WTC11 (cell line): ENCODE measurements at regions not wholly inside any gene's neighbourhood (a gene's known extent, or its start where the extent isn't known, plus 50 kb on each side); places are given as distances from the start of the nearest gene placed in this dataset.

Source experiments
- ATAC-seq: fragments of 200-7000 bp; cut with Tn5 transposase; 2 replicates; pipeline ENCODE4 v1.10.0; 2021; ENCODE audit warnings: mild to moderate bottlenecking, moderate library complexity
- CTCF ChIA-PET: fragments of 300-600 bp; sonication (Branson Sonifier 250); formaldehyde crosslinking; loops from one replicate; lab custom pipeline; 2021; ENCODE audit warnings: antibody characterized with exemption; lab: Charles Lee
- POLR2A ChIA-PET: fragments of 350-600 bp; sonication (Branson Sonifier 250); formaldehyde crosslinking; loops from one replicate; lab custom pipeline; 2021; ENCODE audit warnings: antibody characterized with exemption; lab: Charles Lee
- DNase-seq: peaks from one replicate; pipeline ENCODE4 v3.0.0; 2021; ENCODE audit warnings: low spot score
- H3K27ac Mint-ChIP-seq: 2 replicates; pipeline ENCODE4 v1.8.0; 2021; ENCODE audit warnings: mixed read lengths
- H3K27me3 Mint-ChIP-seq: 2 replicates; pipeline ENCODE4 v1.8.0; 2021; ENCODE audit warnings: low read depth, mild to moderate bottlenecking, moderate library complexity, mixed read lengths
- H3K36me3 Mint-ChIP-seq: 2 replicates; pipeline ENCODE4 v1.8.0; 2021; ENCODE audit warnings: mixed read lengths
- H3K4me1 Mint-ChIP-seq: 2 replicates; pipeline ENCODE4 v1.8.0; 2022; ENCODE audit warnings: mixed read lengths
- H3K4me3 Mint-ChIP-seq: 2 replicates; pipeline ENCODE4 v1.8.0; 2021; ENCODE audit warnings: mild to moderate bottlenecking, moderate library complexity, mixed read lengths
- H3K9me3 Mint-ChIP-seq: 2 replicates; pipeline ENCODE4 v1.8.0; 2021; ENCODE audit warnings: mixed read lengths
- ATF1 ChIP-seq: sonication (generic); formaldehyde crosslinking; IDR thresholded peaks from 2 replicates; pipeline ENCODE4 v1.8.1; 2023; ENCODE audit warnings: mild to moderate bottlenecking, moderate library complexity, missing genetic modification reagents
- CBFB ChIP-seq: sonication (generic); formaldehyde crosslinking; IDR thresholded peaks from 2 replicates; pipeline ENCODE4 v1.8.1; 2022; ENCODE audit warnings: mild to moderate bottlenecking, low read depth, missing genetic modification reagents
- CDX4 ChIP-seq: fragments of 250-450 bp; sonication (Bioruptor Pico); IDR thresholded peaks from 2 replicates; pipeline ENCODE4 v1.9.0; 2021; ENCODE audit warnings: moderate library complexity, mild to moderate bottlenecking, inconsistent platforms, borderline replicate concordance
- CREB1 ChIP-seq: sonication (generic); formaldehyde crosslinking; IDR thresholded peaks from 2 replicates; pipeline ENCODE4 v1.8.0; 2023; ENCODE audit warnings: mild to moderate bottlenecking, missing genetic modification reagents
- E2F4 ChIP-seq: sonication (generic); formaldehyde crosslinking; IDR thresholded peaks from 2 replicates; pipeline ENCODE4 v1.8.1; 2022; ENCODE audit warnings: low read depth, mild to moderate bottlenecking, moderate library complexity, missing genetic modification reagents, borderline replicate concordance
- FOXJ3 ChIP-seq: sonication (generic); formaldehyde crosslinking; IDR thresholded peaks from 2 replicates; pipeline ENCODE4 v1.9.0; 2021; ENCODE audit warnings: missing genetic modification reagents, mild to moderate bottlenecking, borderline replicate concordance
- HMGA2 ChIP-seq: fragments of 250-450 bp; sonication (Bioruptor Pico); IDR thresholded peaks from 2 replicates; pipeline ENCODE4 v1.4.0; 2021; ENCODE audit warnings: mild to moderate bottlenecking, moderate library complexity
- NFATC4 ChIP-seq: fragments of 250-450 bp; sonication (Bioruptor Pico); IDR thresholded peaks from 2 replicates; pipeline ENCODE4 v1.9.0; 2021; ENCODE audit warnings: mild to moderate bottlenecking
- NR1H2 ChIP-seq: sonication (generic); formaldehyde crosslinking; IDR thresholded peaks from 2 replicates; pipeline ENCODE4 v1.9.0; 2021; ENCODE audit warnings: mild to moderate bottlenecking, moderate library complexity, missing genetic modification reagents
- STAT6 ChIP-seq: sonication (generic); formaldehyde crosslinking; conservative IDR thresholded peaks from 2 replicates; pipeline ENCODE4 v1.8.1; 2023; ENCODE audit warnings: mild to moderate bottlenecking, low read depth, missing genetic modification reagents, moderate library complexity
- TEAD1 ChIP-seq: sonication (generic); formaldehyde crosslinking; IDR thresholded peaks from 2 replicates; pipeline ENCODE4 v1.8.0; 2022; ENCODE audit warnings: mild to moderate bottlenecking, missing genetic modification reagents
- TP53 ChIP-seq: sonication (generic); formaldehyde crosslinking; IDR thresholded peaks from 2 replicates; pipeline ENCODE4 v1.8.1; 2023; ENCODE audit warnings: mild to moderate bottlenecking, missing genetic modification reagents
- ZBTB21 ChIP-seq: sonication (generic); formaldehyde crosslinking; IDR thresholded peaks from 2 replicates; pipeline ENCODE4 v1.8.1; 2023; ENCODE audit warnings: mild to moderate bottlenecking, missing genetic modification reagents, borderline replicate concordance
- ZNF281 ChIP-seq: sonication (generic); formaldehyde crosslinking; IDR thresholded peaks from 2 replicates; pipeline ENCODE4 v1.8.0; 2023; ENCODE audit warnings: mild to moderate bottlenecking, missing genetic modification reagents
- ZNF423 ChIP-seq: fragments of 250-450 bp; sonication (Bioruptor Pico); IDR thresholded peaks from 2 replicates; pipeline ENCODE4 v2.1.2; 2022; ENCODE audit warnings: mild to moderate bottlenecking, moderate library complexity
- ZNF425 ChIP-seq: fragments of 250-450 bp; sonication (Bioruptor Pico); conservative IDR thresholded peaks from 2 replicates; pipeline ENCODE4 v1.9.0; 2021; ENCODE audit warnings: mild to moderate bottlenecking
- ZNF671 ChIP-seq: fragments of 250-450 bp; sonication (Bioruptor Pico); IDR thresholded peaks from 2 replicates; pipeline ENCODE4 v1.8.0; 2021; ENCODE audit warnings: mild to moderate bottlenecking
- TF ChIP-seq, protein P1 (sequence below): sonication (generic); formaldehyde crosslinking; IDR thresholded peaks from 2 replicates; pipeline ENCODE4 v1.8.0; 2023; ENCODE audit warnings: missing genetic modification reagents, mild to moderate bottlenecking, borderline replicate concordance
- TF ChIP-seq, protein P2 (sequence below): sonication (generic); formaldehyde crosslinking; IDR thresholded peaks from 2 replicates; pipeline ENCODE4 v1.8.1; 2022; ENCODE audit warnings: low read depth, missing genetic modification reagents, borderline replicate concordance
- TF ChIP-seq, protein P3 (sequence below): sonication (generic); formaldehyde crosslinking; conservative IDR thresholded peaks from 2 replicates; pipeline ENCODE4 v1.8.1; 2022; ENCODE audit warnings: mild to moderate bottlenecking, missing genetic modification reagents

DNA sequence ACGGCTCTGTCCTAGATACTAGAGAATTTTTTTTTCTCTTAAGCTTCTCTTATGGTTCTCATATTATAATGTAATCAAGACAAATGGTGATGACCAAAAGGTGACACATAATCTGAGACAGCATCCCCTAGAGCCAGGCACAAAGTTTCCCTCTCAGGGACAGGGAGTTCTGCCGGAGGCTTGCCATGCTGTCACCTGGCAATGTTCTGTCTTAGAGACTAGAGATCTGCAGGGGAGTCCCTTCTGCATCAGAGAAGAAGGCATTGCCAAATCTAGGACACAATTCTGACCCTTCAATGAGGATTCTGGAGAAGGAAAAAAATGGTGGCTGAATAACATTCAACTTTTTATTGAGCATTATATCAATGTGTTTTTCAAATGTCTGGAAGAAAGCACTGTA is 261.2 kb upstream of the TRPC7 start (continued):
- TF ChIP-seq, protein P1, sequence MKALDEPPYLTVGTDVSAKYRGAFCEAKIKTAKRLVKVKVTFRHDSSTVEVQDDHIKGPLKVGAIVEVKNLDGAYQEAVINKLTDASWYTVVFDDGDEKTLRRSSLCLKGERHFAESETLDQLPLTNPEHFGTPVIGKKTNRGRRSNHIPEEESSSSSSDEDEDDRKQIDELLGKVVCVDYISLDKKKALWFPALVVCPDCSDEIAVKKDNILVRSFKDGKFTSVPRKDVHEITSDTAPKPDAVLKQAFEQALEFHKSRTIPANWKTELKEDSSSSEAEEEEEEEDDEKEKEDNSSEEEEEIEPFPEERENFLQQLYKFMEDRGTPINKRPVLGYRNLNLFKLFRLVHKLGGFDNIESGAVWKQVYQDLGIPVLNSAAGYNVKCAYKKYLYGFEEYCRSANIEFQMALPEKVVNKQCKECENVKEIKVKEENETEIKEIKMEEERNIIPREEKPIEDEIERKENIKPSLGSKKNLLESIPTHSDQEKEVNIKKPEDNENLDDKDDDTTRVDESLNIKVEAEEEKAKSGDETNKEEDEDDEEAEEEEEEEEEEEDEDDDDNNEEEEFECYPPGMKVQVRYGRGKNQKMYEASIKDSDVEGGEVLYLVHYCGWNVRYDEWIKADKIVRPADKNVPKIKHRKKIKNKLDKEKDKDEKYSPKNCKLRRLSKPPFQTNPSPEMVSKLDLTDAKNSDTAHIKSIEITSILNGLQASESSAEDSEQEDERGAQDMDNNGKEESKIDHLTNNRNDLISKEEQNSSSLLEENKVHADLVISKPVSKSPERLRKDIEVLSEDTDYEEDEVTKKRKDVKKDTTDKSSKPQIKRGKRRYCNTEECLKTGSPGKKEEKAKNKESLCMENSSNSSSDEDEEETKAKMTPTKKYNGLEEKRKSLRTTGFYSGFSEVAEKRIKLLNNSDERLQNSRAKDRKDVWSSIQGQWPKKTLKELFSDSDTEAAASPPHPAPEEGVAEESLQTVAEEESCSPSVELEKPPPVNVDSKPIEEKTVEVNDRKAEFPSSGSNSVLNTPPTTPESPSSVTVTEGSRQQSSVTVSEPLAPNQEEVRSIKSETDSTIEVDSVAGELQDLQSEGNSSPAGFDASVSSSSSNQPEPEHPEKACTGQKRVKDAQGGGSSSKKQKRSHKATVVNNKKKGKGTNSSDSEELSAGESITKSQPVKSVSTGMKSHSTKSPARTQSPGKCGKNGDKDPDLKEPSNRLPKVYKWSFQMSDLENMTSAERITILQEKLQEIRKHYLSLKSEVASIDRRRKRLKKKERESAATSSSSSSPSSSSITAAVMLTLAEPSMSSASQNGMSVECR: no peak
- TF ChIP-seq ZNF281 (CRISPR knock-in tag) (no peak), CBFB (CRISPR knock-in tag) (no peak), ATF1 (CRISPR knock-in tag) (no peak), TEAD1 (CRISPR knock-in tag) (no peak), NFATC4 (CRISPR knock-in tag) (no peak), ZNF425 (CRISPR knock-in tag) (no peak), CREB1 (no peak), E2F4 (no peak)
- TF ChIP-seq, protein P2, sequence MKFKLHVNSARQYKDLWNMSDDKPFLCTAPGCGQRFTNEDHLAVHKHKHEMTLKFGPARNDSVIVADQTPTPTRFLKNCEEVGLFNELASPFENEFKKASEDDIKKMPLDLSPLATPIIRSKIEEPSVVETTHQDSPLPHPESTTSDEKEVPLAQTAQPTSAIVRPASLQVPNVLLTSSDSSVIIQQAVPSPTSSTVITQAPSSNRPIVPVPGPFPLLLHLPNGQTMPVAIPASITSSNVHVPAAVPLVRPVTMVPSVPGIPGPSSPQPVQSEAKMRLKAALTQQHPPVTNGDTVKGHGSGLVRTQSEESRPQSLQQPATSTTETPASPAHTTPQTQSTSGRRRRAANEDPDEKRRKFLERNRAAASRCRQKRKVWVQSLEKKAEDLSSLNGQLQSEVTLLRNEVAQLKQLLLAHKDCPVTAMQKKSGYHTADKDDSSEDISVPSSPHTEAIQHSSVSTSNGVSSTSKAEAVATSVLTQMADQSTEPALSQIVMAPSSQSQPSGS (CRISPR knock-in tag): no peak
- TF ChIP-seq, protein P3, sequence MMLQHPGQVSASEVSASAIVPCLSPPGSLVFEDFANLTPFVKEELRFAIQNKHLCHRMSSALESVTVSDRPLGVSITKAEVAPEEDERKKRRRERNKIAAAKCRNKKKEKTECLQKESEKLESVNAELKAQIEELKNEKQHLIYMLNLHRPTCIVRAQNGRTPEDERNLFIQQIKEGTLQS: no peak
- TF ChIP-seq, all 79 proteins: peak for 0

DNA sequence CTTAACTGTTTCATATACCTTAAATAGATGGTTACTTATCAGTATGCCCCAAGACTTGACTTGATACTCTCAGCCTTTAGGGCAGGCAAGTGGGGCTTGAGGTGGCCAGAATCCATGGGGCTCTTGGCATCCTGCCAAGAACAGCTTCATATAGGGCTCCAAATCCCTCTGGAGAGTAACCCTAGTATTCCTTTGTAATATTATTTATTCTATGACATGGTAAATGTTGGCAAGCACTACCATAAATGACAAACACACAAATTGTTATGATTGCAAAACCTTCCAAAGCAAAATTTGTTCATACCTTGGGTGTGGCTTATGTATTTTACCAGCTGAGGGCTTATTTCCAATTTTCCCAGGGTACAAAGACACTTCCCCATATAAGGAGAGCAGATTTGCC is 257.4 kb upstream of the TRPC7 start:
- H3K4me1 Mint-ChIP-seq: peaks cover 10% of the 10 kb centered on the region
- ATAC-seq: no peak
- TF ChIP-seq ZNF671 (CRISPR knock-in tag) (no peak), ZBTB21 (CRISPR knock-in tag) (no peak), TP53 (no peak), CDX4 (no peak), STAT6 (no peak), NR1H2 (CRISPR knock-in tag) (no peak), FOXJ3 (CRISPR knock-in tag) (no peak), ZNF423 (CRISPR knock-in tag) (no peak), HMGA2 (CRISPR knock-in tag) (no peak)
- TF ChIP-seq, protein P2 (CRISPR knock-in tag): no peak
- H3K27me3 Mint-ChIP-seq: no peaks in the 10 kb centered on the region
- H3K36me3 Mint-ChIP-seq: no peaks in the 10 kb centered on the region
- POLR2A ChIA-PET: no interaction called here
- H3K27ac Mint-ChIP-seq: no peak overlapping the region
- no peak overlapping the region for H3K4me3 Mint-ChIP-seq
- H3K9me3 Mint-ChIP-seq: no peaks in the 10 kb centered on the region
- DNase-seq: no peak
- CTCF ChIA-PET: no interaction called here
